ENCODE measurements at regions not wholly inside any gene's neighbourhood (a gene's known extent, or its start where the extent isn't known, plus 50 kb on each side); places are given as distances from the start of the nearest gene placed in this dataset.

DNA sequence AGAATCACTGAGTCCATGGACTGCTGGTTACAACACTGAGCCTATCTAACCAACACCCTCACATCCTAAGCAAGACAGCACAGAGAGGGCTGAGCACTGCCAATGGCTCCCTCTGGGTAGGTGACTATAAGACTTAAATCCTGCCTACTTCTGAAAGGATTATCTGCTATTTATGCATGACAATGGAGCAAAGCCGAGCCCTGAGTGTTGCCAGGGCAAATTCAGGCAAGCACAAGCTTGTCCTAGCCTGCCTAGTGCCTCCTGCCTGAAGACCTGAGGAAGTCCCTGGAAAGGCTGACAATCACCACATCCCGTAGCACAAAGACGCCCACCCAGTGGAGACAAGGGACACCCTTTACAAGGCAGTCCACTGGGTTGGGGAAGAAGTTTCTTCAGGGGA is 129.7 kb downstream of the OSR1 start:
- Histone ChIP-seq H3K27me3 (ENCODE audit: insufficient read depth, low read length) (no peaks in the 10 kb centered on the region), H3K4me1 (ENCODE audit: insufficient read depth, low read length) (peaks cover 36% of the 10 kb centered on the region), H3K4me3 (ENCODE audit: low read length) (no peak overlapping the region), H2AFZ (ENCODE audit: low read depth, low read length) (no peak overlapping the region), H3K36me3 (ENCODE audit: insufficient read depth, low read length) (no peaks in the 10 kb centered on the region), H3K9me3 (ENCODE audit: low read length) (no peaks in the 10 kb centered on the region)

DNA sequence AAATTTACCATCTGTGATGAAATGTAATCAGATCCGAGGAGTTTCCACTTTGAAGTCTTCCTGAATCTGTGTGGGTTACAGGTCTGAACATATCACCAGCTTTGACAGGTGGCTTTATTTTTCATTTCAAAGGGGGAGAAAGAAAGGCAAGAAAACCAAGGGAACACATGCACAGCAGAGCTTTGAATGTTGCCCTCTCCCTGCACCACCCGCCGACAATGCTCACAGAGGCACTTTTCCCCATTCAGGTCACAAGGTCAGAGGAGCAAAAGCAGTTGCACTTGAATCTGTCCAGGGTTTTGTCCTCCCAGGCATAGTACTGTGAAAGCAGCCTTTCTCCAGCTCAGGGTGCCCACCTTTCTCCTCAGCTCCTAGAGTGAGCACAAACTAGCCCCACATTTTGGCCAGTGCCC is 130.2 kb downstream of the OSR1 start:
- Histone ChIP-seq H3K27me3 (ENCODE audit: insufficient read depth, low read length) (no peaks in the 10 kb centered on the region), H3K4me1 (ENCODE audit: insufficient read depth, low read length) (peaks cover 36% of the 10 kb centered on the region), H3K9me3 (ENCODE audit: low read length) (no peaks in the 10 kb centered on the region), H3K36me3 (ENCODE audit: insufficient read depth, low read length) (no peaks in the 10 kb centered on the region), H2AFZ (ENCODE audit: low read depth, low read length) (no peak overlapping the region), H3K4me3 (ENCODE audit: low read length) (no peak overlapping the region)

DNA sequence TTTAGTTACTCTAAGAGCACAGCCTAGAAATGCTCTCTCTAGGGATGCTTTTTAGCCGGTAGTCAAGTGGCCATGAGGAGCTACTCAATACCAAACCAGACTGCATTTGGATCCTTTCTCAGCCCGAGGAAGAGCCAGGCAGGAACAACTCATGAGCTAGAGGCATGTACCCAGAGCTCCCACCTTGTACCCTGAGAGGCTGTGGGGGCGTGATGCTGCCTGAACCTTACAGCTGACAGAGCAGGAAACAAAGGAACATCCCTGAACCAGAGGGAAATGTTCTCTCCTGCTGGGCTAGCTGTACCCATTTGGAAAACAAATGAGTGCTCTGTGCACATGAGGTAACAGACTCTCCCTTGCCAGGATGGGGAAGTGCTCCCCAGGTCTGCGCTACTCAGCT is 131.6 kb downstream of the OSR1 start:
- Histone ChIP-seq H3K9me3 (ENCODE audit: low read length) (no peaks in the 10 kb centered on the region), H3K4me3 (ENCODE audit: low read length) (no peak overlapping the region), H3K4me1 (ENCODE audit: insufficient read depth, low read length) (peaks cover 36% of the 10 kb centered on the region), H3K27me3 (ENCODE audit: insufficient read depth, low read length) (no peaks in the 10 kb centered on the region), H3K36me3 (ENCODE audit: insufficient read depth, low read length) (no peaks in the 10 kb centered on the region), H2AFZ (ENCODE audit: low read depth, low read length) (no peak overlapping the region)

DNA sequence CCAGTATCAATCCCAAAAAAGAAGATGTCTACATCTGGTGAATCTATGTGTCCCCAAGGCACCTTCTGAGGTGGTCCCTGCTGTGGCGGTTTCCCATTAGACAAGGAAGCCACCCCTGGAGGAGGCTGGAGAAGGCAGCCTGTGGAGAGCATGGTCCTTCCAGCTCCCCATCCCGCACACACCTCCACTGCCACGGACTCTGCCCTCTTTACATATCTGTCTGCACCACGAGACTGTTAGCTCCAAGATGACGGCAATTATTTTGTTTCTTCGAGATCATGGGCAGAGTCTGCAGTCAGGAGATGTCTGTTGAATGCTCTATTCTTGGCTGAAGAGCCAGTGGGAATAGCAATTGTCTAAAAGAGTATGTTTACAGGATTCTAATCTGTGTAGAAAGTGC is 132.0 kb downstream of the OSR1 start:
- H3K4me1 ChIP-seq (ENCODE audit: insufficient read depth, low read length): peaks cover 36% of the 10 kb centered on the region
- H3K9me3 ChIP-seq (ENCODE audit: low read length): no peaks in the 10 kb centered on the region
- no peak overlapping the region for H2AFZ ChIP-seq (ENCODE audit: low read depth, low read length)
- H3K4me3 ChIP-seq (ENCODE audit: low read length): no peak overlapping the region
- H3K36me3 ChIP-seq (ENCODE audit: insufficient read depth, low read length): no peaks in the 10 kb centered on the region
- no peaks in the 10 kb centered on the region for H3K27me3 ChIP-seq (ENCODE audit: insufficient read depth, low read length)

DNA sequence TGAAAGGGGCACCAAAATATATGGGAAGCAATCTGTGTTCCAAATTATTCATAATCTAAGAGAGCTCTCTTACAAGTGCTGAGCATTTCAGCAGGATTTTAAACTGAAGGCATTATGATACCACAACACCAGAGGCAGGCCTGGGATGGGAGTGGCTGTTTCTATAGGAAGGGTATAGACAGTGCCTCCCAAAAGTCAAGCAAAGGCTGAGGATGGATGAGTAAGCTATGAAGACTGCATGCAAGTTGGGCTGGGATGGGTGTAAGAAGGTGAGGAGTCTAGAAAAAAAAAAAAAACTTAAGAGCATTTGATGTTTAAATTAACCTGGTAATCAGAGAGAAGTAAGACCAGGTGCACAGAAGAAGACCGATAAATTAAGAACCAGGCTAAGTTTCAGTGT is 132.5 kb downstream of the OSR1 start:
- Histone ChIP-seq H3K9me3 (ENCODE audit: low read length) (no peaks in the 10 kb centered on the region), H2AFZ (ENCODE audit: low read depth, low read length) (no peak overlapping the region), H3K27me3 (ENCODE audit: insufficient read depth, low read length) (no peaks in the 10 kb centered on the region), H3K4me1 (ENCODE audit: insufficient read depth, low read length) (peaks cover 36% of the 10 kb centered on the region), H3K36me3 (ENCODE audit: insufficient read depth, low read length) (no peaks in the 10 kb centered on the region), H3K4me3 (ENCODE audit: low read length) (no peak overlapping the region)

DNA sequence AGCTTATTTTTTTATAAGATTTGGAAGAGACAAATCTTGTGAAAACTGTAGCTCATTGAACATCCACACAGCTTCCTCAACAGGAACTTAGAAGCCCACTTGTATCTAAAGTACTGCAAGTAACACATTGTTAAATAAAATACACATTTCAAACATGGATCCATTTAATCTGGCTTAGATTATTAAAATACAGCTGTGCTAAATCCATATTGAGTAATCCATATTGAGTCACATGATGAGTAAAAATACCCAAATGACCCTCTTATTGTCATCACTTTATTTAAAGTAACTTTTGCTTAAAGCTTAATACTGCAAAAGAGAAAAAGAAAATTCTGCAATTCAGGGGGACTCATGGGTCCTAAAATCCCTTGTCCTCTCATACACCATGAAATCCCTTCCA is 133.3 kb downstream of the OSR1 start:
- Histone ChIP-seq H3K36me3 (ENCODE audit: insufficient read depth, low read length) (no peaks in the 10 kb centered on the region), H2AFZ (ENCODE audit: low read depth, low read length) (no peak overlapping the region), H3K4me3 (ENCODE audit: low read length) (no peak overlapping the region), H3K4me1 (ENCODE audit: insufficient read depth, low read length) (peaks cover 36% of the 10 kb centered on the region), H3K9me3 (ENCODE audit: low read length) (no peaks in the 10 kb centered on the region), H3K27me3 (ENCODE audit: insufficient read depth, low read length) (no peaks in the 10 kb centered on the region)

DNA sequence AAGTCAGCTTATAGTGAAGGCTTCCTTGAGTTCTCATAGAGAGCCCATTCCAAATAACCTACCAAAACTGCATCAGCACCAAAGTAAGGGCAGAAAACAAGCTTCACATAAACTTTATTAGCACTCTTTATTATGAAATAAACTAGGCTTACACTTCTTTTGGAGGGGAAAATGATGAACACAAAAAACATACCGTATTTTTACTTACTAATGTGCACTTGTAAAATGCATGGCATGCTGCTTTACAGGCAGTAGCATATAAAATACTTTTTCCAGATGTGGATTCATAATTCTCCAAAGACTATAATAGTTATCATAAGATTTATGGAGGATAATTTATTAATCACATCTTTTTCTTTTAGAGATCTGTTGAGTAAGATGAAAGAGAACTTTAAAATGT is 133.9 kb downstream of the OSR1 start:
- no peaks in the 10 kb centered on the region for H3K36me3 ChIP-seq (ENCODE audit: insufficient read depth, low read length)
- H3K4me3 ChIP-seq (ENCODE audit: low read length): no peak overlapping the region
- H2AFZ ChIP-seq (ENCODE audit: low read depth, low read length): no peak overlapping the region
- no peaks in the 10 kb centered on the region for H3K9me3 ChIP-seq (ENCODE audit: low read length)
- no peaks in the 10 kb centered on the region for H3K27me3 ChIP-seq (ENCODE audit: insufficient read depth, low read length)
- peaks cover 33% of the 10 kb centered on the region for H3K4me1 ChIP-seq (ENCODE audit: insufficient read depth, low read length)

DNA sequence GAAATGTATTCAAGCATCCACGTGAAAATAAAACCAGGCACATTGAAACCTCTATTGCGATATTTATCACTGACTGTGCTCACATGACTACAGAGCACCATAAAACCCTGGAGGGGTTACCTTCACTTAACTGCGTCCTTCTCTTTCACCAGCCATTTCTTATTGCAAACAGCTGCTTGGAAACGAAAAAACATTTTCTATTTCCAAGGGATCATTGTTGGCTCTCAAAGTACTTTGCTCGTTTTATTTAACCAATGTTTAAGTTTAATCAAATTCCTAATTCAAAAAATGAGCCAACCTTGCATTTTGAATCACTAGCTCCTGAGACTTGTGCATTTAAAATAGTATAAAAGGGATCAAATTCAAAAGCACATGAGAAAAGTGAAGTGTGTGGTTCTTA is 134.4 kb downstream of the OSR1 start:
- Histone ChIP-seq H3K36me3 (ENCODE audit: insufficient read depth, low read length) (no peaks in the 10 kb centered on the region), H3K9me3 (ENCODE audit: low read length) (no peaks in the 10 kb centered on the region), H2AFZ (ENCODE audit: low read depth, low read length) (no peak overlapping the region), H3K27me3 (ENCODE audit: insufficient read depth, low read length) (no peaks in the 10 kb centered on the region), H3K4me1 (ENCODE audit: insufficient read depth, low read length) (peaks cover 28% of the 10 kb centered on the region), H3K4me3 (ENCODE audit: low read length) (no peak overlapping the region)

DNA sequence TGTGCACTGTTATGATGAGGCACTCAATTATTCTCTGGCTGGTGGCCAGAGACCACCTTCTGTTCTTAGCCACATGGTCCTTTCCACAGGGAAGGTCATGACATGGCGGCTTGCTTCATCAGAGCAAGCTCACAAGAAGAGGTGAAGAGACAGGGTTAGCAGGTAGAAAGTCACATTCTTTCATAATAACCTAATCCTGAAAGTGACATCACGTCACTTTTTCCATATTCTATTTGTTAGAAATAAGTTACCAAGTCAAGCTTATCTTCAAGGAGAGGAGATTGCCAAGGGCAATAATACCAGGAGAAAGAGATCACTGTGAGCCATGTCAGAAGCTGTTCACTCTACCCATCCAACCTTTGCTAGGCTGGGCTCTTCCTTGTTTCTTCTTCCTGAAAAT is 139.4 kb downstream of the OSR1 start:
- Histone ChIP-seq H3K36me3 (ENCODE audit: insufficient read depth, low read length) (no peaks in the 10 kb centered on the region), H3K4me1 (ENCODE audit: insufficient read depth, low read length) (no peaks in the 10 kb centered on the region), H3K27me3 (ENCODE audit: insufficient read depth, low read length) (no peaks in the 10 kb centered on the region), H3K4me3 (ENCODE audit: low read length) (no peak overlapping the region), H3K9me3 (ENCODE audit: low read length) (no peaks in the 10 kb centered on the region), H2AFZ (ENCODE audit: low read depth, low read length) (no peak overlapping the region)

DNA sequence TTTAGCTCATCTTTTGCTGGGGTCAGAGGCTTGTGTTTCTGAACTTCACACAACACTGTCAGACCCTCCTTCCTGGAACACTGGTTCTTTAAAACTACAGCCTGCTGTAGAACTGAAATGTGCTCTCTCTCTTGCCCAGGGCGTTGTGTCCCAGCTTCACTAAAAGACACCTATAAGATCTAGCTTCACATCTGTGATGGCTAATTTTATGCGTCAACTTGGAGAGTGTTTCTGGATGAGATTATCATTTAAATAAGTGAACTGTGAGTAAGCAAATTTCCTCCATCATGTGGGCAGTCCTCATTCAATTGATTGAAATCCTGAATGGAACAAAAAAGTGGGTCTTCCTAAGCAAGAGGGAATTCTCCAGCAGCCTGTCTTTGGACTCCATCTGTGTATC is 140.3 kb downstream of the OSR1 start:
- Histone ChIP-seq H3K4me1 (ENCODE audit: insufficient read depth, low read length) (no peaks in the 10 kb centered on the region), H3K9me3 (ENCODE audit: low read length) (no peaks in the 10 kb centered on the region), H3K4me3 (ENCODE audit: low read length) (no peak overlapping the region), H2AFZ (ENCODE audit: low read depth, low read length) (no peak overlapping the region), H3K36me3 (ENCODE audit: insufficient read depth, low read length) (no peaks in the 10 kb centered on the region), H3K27me3 (ENCODE audit: insufficient read depth, low read length) (no peaks in the 10 kb centered on the region)

DNA sequence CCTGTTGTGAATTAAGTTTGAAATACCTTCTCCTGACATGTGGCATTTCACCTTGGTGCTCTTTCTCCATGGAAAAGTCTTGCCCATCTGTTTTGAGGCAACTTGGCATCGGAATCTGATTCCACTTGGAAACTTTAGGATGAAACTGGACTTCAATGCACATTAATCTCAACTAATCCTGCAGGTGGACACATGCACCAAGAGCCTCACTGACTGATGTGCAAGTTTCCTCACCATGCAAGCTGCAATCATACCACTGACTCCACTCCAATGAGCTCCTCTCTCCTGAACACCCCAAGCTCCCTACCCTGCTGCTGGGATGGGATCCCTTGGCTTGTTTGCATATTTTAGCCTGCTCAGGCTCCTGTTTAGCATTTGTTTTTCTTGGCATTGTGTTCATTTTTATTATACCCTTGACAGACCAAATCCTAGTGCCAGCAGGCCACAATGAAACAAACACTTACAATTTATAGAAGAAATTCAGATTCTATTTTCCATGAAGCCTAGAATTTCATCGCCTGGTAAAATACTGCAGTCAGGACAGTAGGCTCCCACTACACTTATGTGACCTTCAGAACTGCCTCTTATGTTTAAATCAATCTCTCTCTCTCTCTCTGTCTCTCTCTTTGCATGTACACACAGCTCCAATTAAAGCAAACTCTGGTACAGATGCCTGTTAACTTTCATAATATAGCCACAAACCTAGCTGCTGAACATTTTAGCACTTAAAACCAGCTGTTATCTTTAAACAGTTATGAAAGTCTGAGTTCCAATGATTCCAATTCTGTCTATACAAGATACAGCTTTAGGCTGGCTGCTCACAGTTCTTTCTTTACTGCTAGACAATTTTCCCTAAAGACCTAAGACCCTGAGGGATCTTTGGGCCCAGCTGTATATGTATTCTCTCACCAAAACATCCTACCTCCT is 141.5 kb downstream of the OSR1 start:
- Histone ChIP-seq H2AFZ (ENCODE audit: low read depth, low read length) (no peak overlapping the region), H3K9me3 (ENCODE audit: low read length) (no peaks in the 10 kb centered on the region), H3K36me3 (ENCODE audit: insufficient read depth, low read length) (no peaks in the 10 kb centered on the region), H3K4me1 (ENCODE audit: insufficient read depth, low read length) (no peaks in the 10 kb centered on the region), H3K27me3 (ENCODE audit: insufficient read depth, low read length) (no peaks in the 10 kb centered on the region), H3K4me3 (ENCODE audit: low read length) (no peak overlapping the region)

DNA sequence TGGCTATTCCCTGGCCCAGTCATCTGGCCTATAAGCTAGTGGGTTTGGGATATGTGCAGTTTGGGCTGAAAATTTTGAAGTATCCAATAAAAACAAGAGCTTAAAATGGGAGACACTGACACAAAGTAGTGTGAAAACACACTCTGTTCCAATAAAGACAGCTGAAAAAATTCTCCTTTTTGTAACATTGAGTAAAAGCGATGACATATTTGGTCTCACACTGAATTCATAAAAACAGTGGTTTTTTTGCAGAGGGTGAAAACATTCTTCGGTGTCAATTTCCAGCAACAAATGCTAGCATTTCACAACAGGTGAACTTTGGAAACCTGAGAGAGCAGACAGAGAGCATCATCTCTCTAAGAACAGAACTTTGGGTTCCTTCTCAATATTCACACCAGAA is 142.2 kb downstream of the OSR1 start:
- Histone ChIP-seq H3K36me3 (ENCODE audit: insufficient read depth, low read length) (no peaks in the 10 kb centered on the region), H2AFZ (ENCODE audit: low read depth, low read length) (no peak overlapping the region)

DNA sequence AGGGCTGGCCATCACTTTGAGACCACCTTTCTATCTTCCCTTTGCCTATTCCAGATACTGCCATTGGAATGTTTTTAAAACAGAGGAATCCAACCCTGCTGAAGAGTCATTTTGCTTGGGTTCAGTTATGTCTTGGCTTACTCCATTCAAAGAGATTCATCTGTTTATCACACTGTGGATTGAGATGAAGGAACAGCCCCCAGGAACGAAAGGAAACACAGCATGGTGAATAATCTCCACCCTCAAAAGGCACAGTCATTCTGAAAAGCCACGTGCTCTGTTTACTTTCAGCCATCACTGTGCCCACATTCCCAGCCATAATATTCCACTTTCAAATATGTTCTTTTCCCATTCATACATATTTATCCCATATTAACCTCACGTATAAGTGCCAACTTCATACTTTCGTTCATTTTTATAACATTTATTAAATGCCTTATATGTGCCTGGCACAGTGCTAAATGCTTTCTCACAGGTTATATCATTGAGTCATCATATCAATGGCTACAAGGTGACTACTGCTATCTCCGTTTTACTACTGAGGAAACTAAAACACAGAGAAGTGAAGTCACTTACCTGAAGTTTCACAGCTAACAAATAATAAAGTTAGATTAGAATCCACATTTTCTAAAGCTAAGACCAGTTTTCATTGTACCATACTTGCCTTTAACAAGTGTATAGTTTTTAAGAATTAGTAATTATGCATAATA is 143.6 kb downstream of the OSR1 start:
- no peaks in the 10 kb centered on the region for H3K4me1 ChIP-seq (ENCODE audit: insufficient read depth, low read length)

More for the DNA sequence above, 142.2 kb downstream of the OSR1 start:
- no peaks in the 10 kb centered on the region for H3K4me1 ChIP-seq (ENCODE audit: insufficient read depth, low read length)
- H3K27me3 ChIP-seq (ENCODE audit: insufficient read depth, low read length): no peaks in the 10 kb centered on the region
- no peaks in the 10 kb centered on the region for H3K9me3 ChIP-seq (ENCODE audit: low read length)
- no peak overlapping the region for H3K4me3 ChIP-seq (ENCODE audit: low read length)

More for the DNA sequence above, 143.6 kb downstream of the OSR1 start:
- Histone ChIP-seq H3K9me3 (ENCODE audit: low read length) (no peaks in the 10 kb centered on the region), H3K36me3 (ENCODE audit: insufficient read depth, low read length) (no peaks in the 10 kb centered on the region), H3K4me3 (ENCODE audit: low read length) (no peak overlapping the region), H3K27me3 (ENCODE audit: insufficient read depth, low read length) (no peaks in the 10 kb centered on the region), H2AFZ (ENCODE audit: low read depth, low read length) (no peak overlapping the region)

All from neuron (in vitro differentiated cells).